Caco-2 (cell line): ENCODE measurements at regions not wholly inside any gene's neighbourhood (a gene's known extent, or its start where the extent isn't known, plus 50 kb on each side); places are given as distances from the start of the nearest gene placed in this dataset.

ENCODE experiments used
- BruUV-seq: library from RNA; stranded (reverse); fragments of 400-500 nt; replicated peaks from 2 replicates; lab custom pipeline; 2021; lab: Mats Ljungman, UMichigan
- CTCF ChIA-PET: fragments of 300-600 bp; sonication (Branson Sonifier 250); formaldehyde crosslinking; loops from one replicate; lab custom pipeline; 2022; ENCODE audit warnings: antibody characterized with exemption; lab: Charles Lee
- POLR2A ChIA-PET: fragments of 300-600 bp; sonication (Branson Sonifier 250); formaldehyde crosslinking; loops from one replicate; lab custom pipeline; 2022; ENCODE audit warnings: antibody characterized with exemption; lab: Charles Lee
- DNase-seq, 2 experiments: peaks; one replicate each; pipeline versions ENCODE4 v3.0.0 to v3.0.0-alpha.2; 2020 to 2022
- H3K27me3 ChIP-seq: replicated peaks from 2 replicates; pipeline ENCODE4 v1.6.0; 2011; ENCODE audit warnings: low read length; ENCODE audit not compliant: control insufficient read depth, insufficient read depth
- H3K36me3 ChIP-seq: 2 replicates; pipeline ENCODE4 v1.5.1; 2011; ENCODE audit warnings: low read length; ENCODE audit not compliant: control insufficient read depth, insufficient read depth
- H3K4me1 ChIP-seq: fragments of 250-450 bp; sonication (Bioruptor Pico); 2 replicates; pipeline ENCODE4 v1.5.1; 2020; ENCODE audit warnings: mild to moderate bottlenecking
- H3K4me3 ChIP-seq: 2 replicates; pipeline ENCODE4 v1.5.1; 2011; ENCODE audit warnings: low read depth, mild to moderate bottlenecking, control low read depth, low read length
- H3K9me3 ChIP-seq: fragments of 250-450 bp; sonication (Bioruptor Pico); 2 replicates; pipeline ENCODE4 v1.5.1; 2020; ENCODE audit warnings: mild to moderate bottlenecking, moderate library complexity
- H3K27ac Mint-ChIP-seq: one replicate; pipeline ENCODE4 v1.8.0; 2022; ENCODE audit warnings: mixed read lengths; ENCODE audit not compliant: unreplicated experiment
- H3K27me3 Mint-ChIP-seq: one replicate; pipeline ENCODE4 v1.8.0; 2022; ENCODE audit warnings: mixed read lengths; ENCODE audit not compliant: insufficient read depth, unreplicated experiment
- H3K36me3 Mint-ChIP-seq: one replicate; pipeline ENCODE4 v1.8.0; 2022; ENCODE audit warnings: mild to moderate bottlenecking, mixed read lengths; ENCODE audit not compliant: insufficient read depth, unreplicated experiment
- H3K4me1 Mint-ChIP-seq: one replicate; pipeline ENCODE4 v1.8.0; 2022; ENCODE audit warnings: low read depth, mixed read lengths; ENCODE audit not compliant: unreplicated experiment
- H3K4me3 Mint-ChIP-seq: one replicate; pipeline ENCODE4 v1.8.0; 2022; ENCODE audit warnings: mild to moderate bottlenecking, moderate library complexity, mixed read lengths; ENCODE audit not compliant: unreplicated experiment
- H3K9me3 Mint-ChIP-seq: one replicate; pipeline ENCODE4 v1.8.0; 2022; ENCODE audit warnings: mixed read lengths; ENCODE audit not compliant: unreplicated experiment
- CTCF ChIP-seq, 2 experiments: fragments of 200-600 bp in 1 of 2; IDR thresholded peaks; 1 replicate in 1 of 2; 2 replicates in 1 of 2; pipeline versions ENCODE4 v1.5.1 to v1.8.0; 2011 to 2022; ENCODE audit warnings: antibody characterized with exemption in 1 of 2, control low read depth in 1 of 2, inconsistent platforms in 1 of 2, low read depth in 1 of 2, low read length in 1 of 2, mild to moderate bottlenecking in 1 of 2, moderate library complexity in 1 of 2; ENCODE audit not compliant: insufficient read depth in 1 of 2, severe bottlenecking in 1 of 2, unreplicated experiment in 1 of 2
- intact Hi-C: fragments of 100-400 bp; cut with micrococcal nuclease; formaldehyde crosslinking; loops from one replicate; pipeline ENCODE4 v1.10.0; 2022; ENCODE audit not compliant: unreplicated experiment

- no peaks in the 10 kb centered on the region for H3K4me1 ChIP-seq
- BruUV-seq = no TSS peak
- ChIA-PET POLR2A (no interaction called here), CTCF (no interaction called here)
- H3K9me3 Mint-ChIP-seq = no peaks in the 10 kb centered on the region
- H3K36me3 Mint-ChIP-seq = no peaks in the 10 kb centered on the region
- no peaks in the 10 kb centered on the region for H3K4me1 Mint-ChIP-seq
- no peak for DNase-seq
- H3K36me3 ChIP-seq = no peaks in the 10 kb centered on the region
- no peak overlapping the region for H3K4me3 ChIP-seq
- H3K27me3 Mint-ChIP-seq = peaks cover 3% of the 10 kb centered on the region
- no peak for TF ChIP-seq CTCF (IDR thresholded peaks at IDR 0.05; ENCODE audit: insufficient read depth in 1 of 2, low read depth in 1 of 2, low read length in 1 of 2, severe bottlenecking in 1 of 2, unreplicated experiment in 1 of 2)
- no peak overlapping the region for H3K27ac Mint-ChIP-seq
- intact Hi-C loops = no loop called here
- H3K4me3 Mint-ChIP-seq = no peak overlapping the region
- H3K27me3 ChIP-seq = no peaks in the 10 kb centered on the region
- H3K9me3 ChIP-seq = no peaks in the 10 kb centered on the region
These were observed 1455.6 kb downstream of the OLFM4 start for GRCh38 chr13:54484166-54484565.

GRCh38 chr13:54486421-54487166 lies 1458.0 kb downstream of the OLFM4 start:
- H3K36me3 Mint-ChIP-seq = no peaks in the 10 kb centered on the region
- ChIA-PET CTCF (no interaction called here), POLR2A (no interaction called here)
- H3K4me3 Mint-ChIP-seq = no peak overlapping the region
- H3K27ac Mint-ChIP-seq = no peak overlapping the region
- H3K9me3 ChIP-seq = no peaks in the 10 kb centered on the region
- H3K9me3 Mint-ChIP-seq = no peaks in the 10 kb centered on the region
- no peak for TF ChIP-seq CTCF (IDR thresholded peaks at IDR 0.05; ENCODE audit: insufficient read depth in 1 of 2, low read depth in 1 of 2, low read length in 1 of 2, severe bottlenecking in 1 of 2, unreplicated experiment in 1 of 2)
- BruUV-seq = no TSS peak
- no peaks in the 10 kb centered on the region for H3K4me1 ChIP-seq
- intact Hi-C loops = no loop called here
- no peaks in the 10 kb centered on the region for H3K27me3 ChIP-seq
- H3K36me3 ChIP-seq = no peaks in the 10 kb centered on the region
- no peak overlapping the region for H3K4me3 ChIP-seq
- no peak for DNase-seq
- H3K27me3 Mint-ChIP-seq = peaks cover 3% of the 10 kb centered on the region
- H3K4me1 Mint-ChIP-seq = no peaks in the 10 kb centered on the region

- no peaks in the 10 kb centered on the region for H3K36me3 ChIP-seq
- ChIA-PET CTCF (no interaction called here), POLR2A (no interaction called here)
- no peak overlapping the region for H3K4me3 ChIP-seq
- intact Hi-C loops = no loop called here
- no peak overlapping the region for H3K4me3 Mint-ChIP-seq
- no peaks in the 10 kb centered on the region for H3K36me3 Mint-ChIP-seq
- no peak for DNase-seq
- no peaks in the 10 kb centered on the region for H3K4me1 ChIP-seq
- no peaks in the 10 kb centered on the region for H3K4me1 Mint-ChIP-seq
- peaks cover 3% of the 10 kb centered on the region for H3K27me3 Mint-ChIP-seq
- no peaks in the 10 kb centered on the region for H3K9me3 Mint-ChIP-seq
- BruUV-seq = no TSS peak
- no peaks in the 10 kb centered on the region for H3K9me3 ChIP-seq
- no peak for TF ChIP-seq CTCF (IDR thresholded peaks at IDR 0.05; ENCODE audit: insufficient read depth in 1 of 2, low read depth in 1 of 2, low read length in 1 of 2, severe bottlenecking in 1 of 2, unreplicated experiment in 1 of 2)
- no peak overlapping the region for H3K27ac Mint-ChIP-seq
- no peaks in the 10 kb centered on the region for H3K27me3 ChIP-seq
These were observed 1460.7 kb downstream of the OLFM4 start for GRCh38 chr13:54489359-54489758.
